ENCODE measurements at regions not wholly inside any gene's neighbourhood (a gene's known extent, or its start where the extent isn't known, plus 50 kb on each side); places are given as distances from the start of the nearest gene placed in this dataset.
A peak's percentile ranks its signal among the peaks of the same experiment; 100 is the strongest.
"Not testable (repeated sequence)": the region's sequence is repeated elsewhere in the genome, so short reads cannot be mapped to it uniquely, and the experiment has no call there.

DNA sequence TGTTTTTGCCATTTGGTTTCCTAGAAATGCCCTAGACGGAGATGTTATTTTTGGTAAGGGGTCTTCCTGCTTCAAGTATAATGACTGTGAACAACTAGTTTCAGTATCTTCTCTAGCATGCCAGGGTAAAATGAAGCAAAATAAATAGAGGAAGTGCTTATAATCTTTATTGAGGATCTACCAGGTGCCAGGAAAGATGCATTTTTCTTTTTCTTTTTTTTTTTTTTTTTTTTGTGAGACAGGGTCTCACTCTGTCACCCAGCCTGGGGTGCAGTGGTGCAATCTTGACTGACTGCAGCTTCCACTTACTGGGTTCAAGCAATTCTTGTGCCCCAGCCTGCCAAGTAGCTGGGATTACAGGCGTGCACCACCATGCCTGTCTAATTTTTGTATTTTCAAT is 146.6 kb upstream of the GRK3 start:
- DNase-seq (ENCODE audit: low spot score) = not testable (repeated sequence)

GRCh38 chr22:25419247-25420113 is 145.0 kb upstream of the GRK3 start:
- no peak for DNase-seq (ENCODE audit: low spot score)

DNA sequence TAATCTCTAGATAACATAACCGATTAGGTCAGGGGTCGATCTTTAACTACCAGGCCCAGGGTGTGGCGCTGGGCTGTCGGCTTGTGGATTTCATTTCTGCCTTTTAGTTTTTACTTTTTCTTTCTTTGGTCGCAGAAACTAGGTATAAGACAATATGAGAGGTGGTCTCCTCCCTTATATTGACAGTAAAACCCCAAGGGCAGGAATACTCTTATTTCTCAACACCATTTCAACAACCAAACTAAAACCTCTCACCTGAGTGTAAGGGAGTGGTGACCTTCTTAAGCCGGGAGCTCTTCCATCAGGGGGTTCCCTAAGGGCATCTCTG is 144.4 kb upstream of the GRK3 start:
- DNase-seq (ENCODE audit: low spot score) = not testable (repeated sequence)

DNA sequence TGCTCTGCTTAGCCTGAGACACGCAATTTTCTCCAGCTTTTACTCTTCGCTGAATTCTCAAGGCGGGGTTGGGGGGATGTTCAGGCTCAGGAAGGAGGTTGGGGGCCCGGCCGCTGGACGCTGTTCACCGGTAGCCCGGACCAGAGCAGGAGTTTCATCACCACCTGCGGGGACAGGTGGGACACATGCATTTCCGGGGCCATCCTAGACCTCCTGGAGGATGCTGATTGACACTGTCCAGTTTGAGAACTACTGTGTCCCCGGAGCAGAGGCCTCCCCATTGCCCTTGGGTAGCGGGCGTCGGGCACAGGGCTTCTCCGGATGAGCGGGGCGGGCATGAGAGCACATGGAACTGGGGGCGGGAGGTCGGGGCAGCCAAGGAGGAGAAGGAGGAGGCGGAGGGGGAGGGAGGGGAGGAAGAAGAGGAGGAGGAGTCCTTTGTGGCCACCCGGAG is 144.0 kb upstream of the GRK3 start:
- DNase-seq (ENCODE audit: low spot score) = no peak

GRCh38 chr22:25420925-25421904 is 143.3 kb upstream of the GRK3 start:
- no peak for DNase-seq (ENCODE audit: low spot score)

DNA sequence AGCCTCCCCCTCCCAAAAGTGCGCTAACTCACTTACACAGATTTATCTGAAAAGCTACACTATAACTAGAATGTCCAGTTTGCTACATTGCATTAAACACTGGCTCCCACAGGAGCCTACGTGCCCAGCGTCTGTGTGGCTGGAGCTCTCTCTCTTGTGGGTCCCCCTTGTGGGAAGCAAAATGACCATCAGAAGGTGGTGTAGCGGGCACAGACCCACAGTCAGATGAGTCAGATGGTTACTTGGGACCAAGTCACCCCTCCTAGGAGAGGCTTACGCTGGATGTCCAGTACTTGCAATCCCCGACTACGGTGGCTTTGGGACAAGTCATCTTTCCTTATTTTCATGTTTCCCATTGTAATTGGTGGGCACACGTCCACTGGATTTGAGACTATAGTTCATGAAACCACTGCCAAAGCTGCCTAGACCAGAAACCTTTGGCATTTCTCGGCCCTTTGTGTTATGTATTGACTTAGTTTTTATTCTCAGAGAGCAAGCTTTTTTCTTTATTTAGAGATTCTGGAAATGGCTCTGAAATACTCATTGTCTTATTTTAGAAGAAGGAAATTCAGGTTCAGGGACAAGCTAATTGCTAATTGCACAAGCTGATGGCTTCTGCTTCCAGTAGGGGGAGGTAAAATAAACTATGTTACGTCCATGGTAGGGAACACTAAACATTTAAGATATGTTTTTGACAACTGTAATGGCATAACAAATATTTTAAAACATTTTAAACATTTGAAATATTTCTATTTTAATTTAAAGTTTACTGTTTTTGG is 137.8 kb upstream of the GRK3 start:
- DNase-seq (ENCODE audit: low spot score) = not testable (repeated sequence)

GRCh38 chr22:25431637-25432342 is 132.7 kb upstream of the GRK3 start:
- not testable (repeated sequence) for DNase-seq (ENCODE audit: low spot score)

DNA sequence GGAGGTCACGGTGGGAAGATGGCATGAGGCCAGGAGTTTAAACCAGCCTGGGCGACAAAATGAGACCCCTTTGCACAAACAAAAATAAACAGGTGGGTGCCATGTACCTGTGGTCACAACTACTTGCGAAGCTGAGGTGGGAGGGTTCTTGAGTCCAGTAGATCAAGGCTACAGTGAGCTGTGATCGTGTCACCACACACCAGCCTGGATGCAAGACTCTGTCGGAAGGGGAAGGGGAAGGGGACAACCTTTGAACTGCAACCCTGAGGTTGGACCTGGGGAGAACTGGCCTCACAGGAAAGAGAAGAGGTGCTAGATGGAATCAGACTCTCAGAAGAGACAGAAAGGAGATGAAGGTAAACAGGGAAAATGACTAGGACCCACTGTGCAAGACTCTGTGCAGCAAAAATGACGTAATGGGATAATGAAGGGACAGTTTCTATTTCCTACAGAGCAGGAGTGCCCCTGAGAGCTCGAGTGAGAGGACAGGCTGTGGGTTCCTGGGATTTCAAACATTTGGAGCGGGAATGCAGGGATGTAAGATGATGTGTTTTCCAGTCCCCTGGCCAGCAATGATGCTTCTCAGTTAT is 131.0 kb upstream of the GRK3 start:
- not testable (repeated sequence) for DNase-seq (ENCODE audit: low spot score)

DNA sequence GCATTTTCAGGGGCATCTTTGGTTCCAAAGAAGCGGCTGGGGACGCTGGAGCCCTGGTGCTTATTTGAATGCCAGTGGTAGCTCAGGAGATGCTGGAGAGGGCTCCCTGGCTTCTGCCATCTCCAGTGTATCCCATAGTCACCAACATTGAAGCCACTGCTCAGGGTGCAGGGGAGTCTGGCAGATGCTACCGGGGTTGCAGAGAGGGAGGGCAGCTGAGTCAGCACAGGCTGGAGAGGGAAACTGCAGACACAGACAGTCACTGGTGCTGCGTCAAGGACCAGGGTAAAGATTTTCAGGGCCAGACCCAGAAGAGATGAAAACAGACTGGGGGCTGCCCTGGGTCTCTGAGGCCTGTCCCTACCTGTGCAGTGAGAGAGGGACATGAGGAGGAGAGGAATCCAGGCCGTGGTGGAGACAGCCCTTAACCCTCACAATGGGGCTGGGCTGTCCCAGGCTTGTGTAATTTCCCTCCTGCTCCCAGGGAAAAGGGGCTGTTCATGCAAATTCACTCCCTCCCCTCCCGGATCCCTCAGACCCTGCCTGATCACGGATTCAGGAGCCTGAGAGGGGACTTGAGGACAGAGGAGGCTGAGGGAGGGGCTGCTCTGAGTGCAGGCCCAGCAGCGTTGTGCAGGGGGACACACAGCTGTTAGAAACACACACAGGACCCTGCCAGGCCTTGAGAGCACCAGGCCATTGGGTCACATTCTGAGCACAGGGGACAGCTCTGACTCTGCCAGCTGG is 126.9 kb upstream of the GRK3 start:
- DNase-seq (ENCODE audit: low spot score) = no peak

- no peak for DNase-seq (ENCODE audit: low spot score)
Observed at GRCh38 chr22:25447067-25447685, 117.3 kb upstream of the GRK3 start.

- peak; percentile 69 for DNase-seq (ENCODE audit: low spot score)
Observed at GRCh38 chr22:25447686-25448434, 116.6 kb upstream of the GRK3 start.

- no peak for DNase-seq (ENCODE audit: low spot score)
Observed at GRCh38 chr22:25448435-25449051, 115.9 kb upstream of the GRK3 start.

DNA sequence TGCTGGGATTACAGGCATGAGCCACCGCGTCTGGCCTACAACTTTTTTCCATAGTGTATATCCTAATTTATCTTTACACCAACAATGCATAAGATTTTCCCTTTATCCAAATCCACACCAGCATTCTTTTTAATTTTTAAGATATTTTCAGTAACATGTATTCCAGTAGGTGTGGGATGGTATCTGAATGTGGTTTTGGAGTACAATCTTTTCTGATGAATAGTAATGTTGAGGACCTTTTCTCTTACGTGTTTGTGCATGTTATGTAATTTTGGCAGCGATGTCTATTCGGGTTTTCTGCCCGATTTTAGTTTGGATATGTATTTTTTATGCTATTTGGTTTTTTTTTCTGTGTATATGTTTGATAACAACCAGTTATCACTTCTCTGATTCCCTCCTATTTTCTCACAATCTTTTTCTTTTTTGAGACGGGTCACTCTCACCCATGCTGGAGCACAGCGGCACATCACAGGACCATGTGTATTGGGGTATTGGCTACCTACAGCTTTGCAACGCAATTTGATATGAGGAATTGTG is 114.6 kb upstream of the GRK3 start:
- DNase-seq (ENCODE audit: low spot score) = no peak

DNA sequence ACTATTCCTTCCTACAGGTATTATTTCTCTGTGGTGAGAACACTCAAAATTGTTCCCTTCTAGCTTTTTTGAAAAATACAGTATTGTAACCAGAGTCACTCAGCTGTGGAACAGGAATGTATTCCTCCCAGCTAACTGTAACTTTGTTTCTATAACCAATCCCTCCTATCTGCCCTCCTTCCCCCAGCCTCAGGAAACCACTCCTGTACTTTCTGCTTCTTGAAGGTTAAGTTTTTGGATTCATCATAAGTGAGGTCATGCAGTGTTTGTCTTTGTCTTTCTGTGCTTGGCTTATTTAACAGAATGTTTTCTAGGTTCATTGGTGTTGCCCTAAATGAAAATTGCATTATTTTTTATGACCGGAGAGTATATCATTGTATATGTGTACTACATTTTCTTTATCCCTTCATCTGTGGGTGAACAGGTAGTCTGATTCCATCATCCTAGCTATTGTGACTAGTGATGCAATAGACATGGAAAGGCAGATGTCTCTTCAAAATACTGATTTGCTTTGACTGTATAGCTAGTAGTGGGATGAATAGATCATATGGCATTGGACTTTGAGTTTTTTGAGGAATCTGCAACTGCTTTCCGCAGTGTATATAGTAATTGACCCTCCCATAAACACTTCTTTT is 112.9 kb upstream of the GRK3 start:
- DNase-seq (ENCODE audit: low spot score) = no peak

DNA sequence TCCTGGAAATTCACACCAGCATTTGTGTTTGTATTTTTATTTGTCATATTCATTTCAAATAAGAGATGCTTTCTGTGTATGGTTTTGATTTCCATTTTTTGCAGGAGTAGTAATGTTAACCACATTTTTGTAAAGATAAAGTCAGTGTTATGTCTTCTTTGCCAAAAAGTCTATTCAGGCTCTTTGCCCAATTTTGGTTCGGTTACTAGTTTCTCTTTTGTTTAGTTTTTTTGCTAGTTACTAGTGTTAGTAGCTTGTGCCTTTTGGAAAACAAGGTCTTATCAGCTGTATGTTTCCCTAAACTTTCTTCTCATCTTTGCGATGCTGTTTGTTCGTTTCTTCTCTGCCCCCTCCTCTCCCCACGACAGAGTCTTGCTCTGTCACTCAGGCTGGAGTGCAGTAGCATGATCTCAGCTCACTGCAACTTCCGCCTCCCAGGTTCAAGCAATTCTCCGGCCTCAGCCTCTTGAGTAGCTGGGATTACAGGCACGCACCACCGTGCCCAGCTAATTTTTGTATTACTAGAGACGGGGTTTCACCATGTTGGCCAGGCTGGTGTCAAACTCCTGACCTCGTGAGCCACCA is 112.3 kb upstream of the GRK3 start:
- no peak for DNase-seq (ENCODE audit: low spot score)

DNA sequence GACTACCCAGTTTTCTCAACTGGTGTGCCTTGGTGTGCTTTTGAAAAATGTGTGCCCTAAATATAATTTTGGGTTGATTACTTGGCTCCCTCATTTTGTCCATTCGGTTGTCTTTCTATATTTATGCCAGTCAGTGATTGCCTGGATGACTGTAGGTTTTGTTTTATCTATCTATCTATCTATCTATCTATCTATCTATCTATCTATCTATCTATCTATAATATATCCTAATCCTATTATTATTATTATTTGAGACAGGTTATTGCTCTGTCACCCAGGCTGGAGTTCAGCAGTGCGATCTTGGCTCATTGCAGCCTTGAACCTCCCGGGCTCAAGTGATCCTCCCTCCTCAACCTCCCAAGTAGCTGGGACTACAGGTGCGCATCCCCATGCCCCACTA is 111.4 kb upstream of the GRK3 start:
- no peak for DNase-seq (ENCODE audit: low spot score)

GRCh38 chr22:25453557-25453956 is 110.9 kb upstream of the GRK3 start:
- DNase-seq (ENCODE audit: low spot score) = no peak
